ENCODE measurements at regions not wholly inside any gene's neighbourhood (a gene's known extent, or its start where the extent isn't known, plus 50 kb on each side); places are given as distances from the start of the nearest gene placed in this dataset.

DNA sequence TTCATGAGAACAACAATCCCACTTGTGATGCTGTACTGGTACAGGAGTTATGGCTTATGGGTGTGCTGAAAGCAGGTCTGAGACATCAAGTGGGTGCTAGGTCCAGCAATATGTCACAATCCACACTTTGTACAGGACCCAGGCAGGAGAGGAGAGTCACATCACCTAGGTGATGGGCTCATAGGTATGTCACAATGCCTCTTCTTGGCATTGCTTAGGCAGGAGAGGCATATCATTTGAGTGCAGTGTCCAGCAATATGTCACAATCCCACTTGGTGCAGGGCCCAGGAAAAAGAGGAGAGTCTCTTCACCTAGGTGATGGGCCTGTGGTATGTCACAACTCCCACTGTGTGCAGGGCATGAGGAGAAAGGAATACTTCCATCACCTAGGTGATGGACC lies 2110.0 kb downstream of the TP53TG3F start:
- BruUV-seq (replicated peaks): no TSS peak
- H3K36me3 ChIP-seq (ENCODE audit: insufficient read depth, low read length, poor library complexity, severe bottlenecking): no peaks in the 10 kb centered on the region

DNA sequence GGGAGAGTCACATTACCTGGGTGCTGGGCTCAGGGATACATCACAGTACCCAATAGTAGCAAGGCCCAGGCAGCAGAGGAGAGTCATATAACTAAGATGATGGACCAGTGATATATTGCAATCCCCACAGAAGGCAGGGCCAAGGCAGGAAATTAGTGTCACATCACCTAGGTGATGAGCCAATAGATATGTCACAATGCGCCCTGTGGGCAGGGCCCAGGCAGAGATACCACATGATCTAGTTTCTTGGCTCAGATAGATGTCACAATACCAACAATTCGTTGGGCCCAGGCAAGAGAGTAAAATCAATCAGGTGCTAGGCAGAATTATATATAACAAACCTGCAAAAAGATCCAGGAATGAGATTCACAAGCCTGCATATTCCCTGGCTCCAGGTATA lies 2111.5 kb downstream of the TP53TG3F start:
- no TSS peak for BruUV-seq (replicated peaks)
- Histone ChIP-seq H3K27me3 (replicated peaks; ENCODE audit: insufficient read depth, low read depth, low read length, poor library complexity) (no peaks in the 10 kb centered on the region), H3K4me1 (ENCODE audit: insufficient read depth, low read length, poor library complexity, severe bottlenecking) (no peaks in the 10 kb centered on the region), H3K4me3 (ENCODE audit: low read depth, low read length, poor library complexity, severe bottlenecking) (no peak overlapping the region), H3K27ac (ENCODE audit: low read depth, low read length, poor library complexity, severe bottlenecking) (no peak overlapping the region), H3K36me3 (ENCODE audit: insufficient read depth, low read length, poor library complexity, severe bottlenecking) (no peaks in the 10 kb centered on the region), H3K9me3 (ENCODE audit: low read depth, low read length, poor library complexity, severe bottlenecking) (peaks cover 39% of the 10 kb centered on the region)
- intact Hi-C loops (cut with micrococcal nuclease; ENCODE audit: unreplicated experiment): no loop called here
- ChIA-PET POLR2A (ENCODE audit: low non-redundant PET) (no interaction called here), CTCF (no interaction called here)
- DNase-seq (ENCODE audit: low spot score): no peak
- TF ChIP-seq, protein P1, sequence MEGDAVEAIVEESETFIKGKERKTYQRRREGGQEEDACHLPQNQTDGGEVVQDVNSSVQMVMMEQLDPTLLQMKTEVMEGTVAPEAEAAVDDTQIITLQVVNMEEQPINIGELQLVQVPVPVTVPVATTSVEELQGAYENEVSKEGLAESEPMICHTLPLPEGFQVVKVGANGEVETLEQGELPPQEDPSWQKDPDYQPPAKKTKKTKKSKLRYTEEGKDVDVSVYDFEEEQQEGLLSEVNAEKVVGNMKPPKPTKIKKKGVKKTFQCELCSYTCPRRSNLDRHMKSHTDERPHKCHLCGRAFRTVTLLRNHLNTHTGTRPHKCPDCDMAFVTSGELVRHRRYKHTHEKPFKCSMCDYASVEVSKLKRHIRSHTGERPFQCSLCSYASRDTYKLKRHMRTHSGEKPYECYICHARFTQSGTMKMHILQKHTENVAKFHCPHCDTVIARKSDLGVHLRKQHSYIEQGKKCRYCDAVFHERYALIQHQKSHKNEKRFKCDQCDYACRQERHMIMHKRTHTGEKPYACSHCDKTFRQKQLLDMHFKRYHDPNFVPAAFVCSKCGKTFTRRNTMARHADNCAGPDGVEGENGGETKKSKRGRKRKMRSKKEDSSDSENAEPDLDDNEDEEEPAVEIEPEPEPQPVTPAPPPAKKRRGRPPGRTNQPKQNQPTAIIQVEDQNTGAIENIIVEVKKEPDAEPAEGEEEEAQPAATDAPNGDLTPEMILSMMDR (conservative IDR thresholded peaks at IDR 0.05; ENCODE audit: low read depth, low read length): no peak
- no peak for TF ChIP-seq EZH2 (IDR thresholded peaks at IDR 0.05; ENCODE audit: borderline replicate concordance, low read depth, low read length, poor library complexity, severe bottlenecking)

More for the DNA sequence above, 2110.0 kb downstream of the TP53TG3F start:
- DNase-seq (ENCODE audit: low spot score): no peak
- POLR2A ChIA-PET (ENCODE audit: low non-redundant PET): no interaction called here
- intact Hi-C loops (cut with micrococcal nuclease; ENCODE audit: unreplicated experiment): no loop called here
- Histone ChIP-seq H3K9me3 (ENCODE audit: low read depth, low read length, poor library complexity, severe bottlenecking) (peaks cover 46% of the 10 kb centered on the region), H3K27me3 (replicated peaks; ENCODE audit: insufficient read depth, low read depth, low read length, poor library complexity) (no peaks in the 10 kb centered on the region), H3K27ac (ENCODE audit: low read depth, low read length, poor library complexity, severe bottlenecking) (no peak overlapping the region), H3K4me1 (ENCODE audit: insufficient read depth, low read length, poor library complexity, severe bottlenecking) (no peaks in the 10 kb centered on the region), H3K4me3 (ENCODE audit: low read depth, low read length, poor library complexity, severe bottlenecking) (no peak overlapping the region)
- no peak for TF ChIP-seq EZH2 (IDR thresholded peaks at IDR 0.05; ENCODE audit: borderline replicate concordance, low read depth, low read length, poor library complexity, severe bottlenecking)
- TF ChIP-seq, protein P1 (conservative IDR thresholded peaks at IDR 0.05; ENCODE audit: low read depth, low read length): no peak
- CTCF ChIA-PET: no interaction called here

DNA sequence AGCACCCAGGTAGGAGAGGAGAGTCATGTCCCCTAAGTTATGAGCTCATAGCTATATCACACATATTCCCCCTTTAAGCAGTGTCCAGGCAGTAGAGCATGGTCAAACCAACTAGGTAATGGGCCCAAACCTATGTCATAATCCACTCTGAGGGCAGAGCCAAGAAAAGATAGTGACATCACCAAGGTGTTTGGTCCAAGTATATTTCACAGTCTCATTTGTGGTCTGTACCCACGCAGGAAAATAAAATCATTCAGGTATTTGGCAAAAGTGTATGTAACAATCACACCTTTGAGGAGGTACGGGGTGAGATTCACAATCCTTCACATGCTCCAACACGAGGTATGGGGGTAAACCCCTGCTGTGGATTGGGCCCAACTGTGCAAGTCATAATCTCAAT lies 2112.8 kb downstream of the TP53TG3F start:
- no peak for DNase-seq (ENCODE audit: low spot score)
- no TSS peak for BruUV-seq (replicated peaks)
- H3K9me3 ChIP-seq (ENCODE audit: low read depth, low read length, poor library complexity, severe bottlenecking): peaks cover 37% of the 10 kb centered on the region
- no peak overlapping the region for H3K4me3 ChIP-seq (ENCODE audit: low read depth, low read length, poor library complexity, severe bottlenecking)
- H3K27ac ChIP-seq (ENCODE audit: low read depth, low read length, poor library complexity, severe bottlenecking): no peak overlapping the region
- no peaks in the 10 kb centered on the region for H3K36me3 ChIP-seq (ENCODE audit: insufficient read depth, low read length, poor library complexity, severe bottlenecking)
- intact Hi-C loops (cut with micrococcal nuclease; ENCODE audit: unreplicated experiment): no loop called here
- H3K4me1 ChIP-seq (ENCODE audit: insufficient read depth, low read length, poor library complexity, severe bottlenecking): no peaks in the 10 kb centered on the region
- POLR2A ChIA-PET (ENCODE audit: low non-redundant PET): no interaction called here
- TF ChIP-seq, protein P1 (conservative IDR thresholded peaks at IDR 0.05; ENCODE audit: low read depth, low read length): no peak
- no peak for TF ChIP-seq EZH2 (IDR thresholded peaks at IDR 0.05; ENCODE audit: borderline replicate concordance, low read depth, low read length, poor library complexity, severe bottlenecking)
- H3K27me3 ChIP-seq (replicated peaks; ENCODE audit: insufficient read depth, low read depth, low read length, poor library complexity): no peaks in the 10 kb centered on the region
- CTCF ChIA-PET: no interaction called here
